NCI-H2081 (cell line): ENCODE measurements at regions not wholly inside any gene's neighbourhood (a gene's known extent, or its start where the extent isn't known, plus 50 kb on each side); places are given as distances from the start of the nearest gene placed in this dataset.

Experiments used
- DNase-seq, 2 experiments: peaks; one replicate each; lab custom pipeline; 2025; lab: John Stamatoyannopoulos, UW

DNA sequence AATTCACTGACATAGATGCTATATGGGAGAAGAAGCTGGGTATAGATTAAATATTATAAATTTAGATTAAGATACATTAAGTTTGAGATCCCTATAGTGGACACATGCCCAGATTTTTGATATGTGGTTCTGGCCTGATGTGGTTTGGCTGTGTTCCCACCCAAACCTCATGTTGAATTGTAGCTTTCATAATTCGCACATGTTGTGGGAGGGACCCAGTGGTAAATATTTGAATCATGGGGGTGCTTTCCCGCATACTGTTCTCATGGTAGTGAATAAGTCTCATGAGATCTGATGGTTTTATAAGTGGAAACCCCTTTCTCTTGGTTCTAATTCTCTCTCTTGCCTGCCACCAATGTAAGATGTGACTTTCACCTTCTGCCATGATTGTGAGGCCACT lies 189.4 kb upstream of the CD96 start:
- no peak for DNase-seq

- DNase-seq, result no peak
Measured at GRCh38 chr3:111359261-111360030, 182.6 kb upstream of the CD96 start.

- no peak for DNase-seq
Measured at GRCh38 chr3:111362381-111363009, 179.5 kb upstream of the CD96 start.

DNA sequence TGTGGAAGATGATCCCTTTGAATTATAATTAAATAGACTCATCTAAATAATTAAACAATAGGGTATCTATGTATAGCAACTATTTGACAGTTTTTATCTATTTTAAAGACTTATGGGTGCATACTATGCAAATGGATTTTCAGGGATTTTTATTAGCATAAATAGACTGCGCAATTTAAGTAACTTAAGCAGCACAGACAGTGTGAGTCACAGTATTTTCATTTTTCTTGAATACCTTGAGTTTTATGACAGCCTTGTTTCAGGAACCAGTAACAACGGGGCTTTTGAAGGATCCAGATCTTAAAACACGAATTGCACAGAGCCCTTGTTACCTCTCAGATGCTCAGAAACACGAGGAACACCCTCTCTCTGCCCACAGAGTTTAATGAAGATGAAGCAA lies 175.5 kb upstream of the CD96 start:
- no peak for DNase-seq

GRCh38 chr3:111368056-111368455 lies 173.9 kb upstream of the CD96 start:
- no peak for DNase-seq

GRCh38 chr3:111369958-111370357 lies 172.0 kb upstream of the CD96 start:
- no peak for DNase-seq

- no peak for DNase-seq
Measured at GRCh38 chr3:111373239-111373638, 168.8 kb upstream of the CD96 start.

DNA sequence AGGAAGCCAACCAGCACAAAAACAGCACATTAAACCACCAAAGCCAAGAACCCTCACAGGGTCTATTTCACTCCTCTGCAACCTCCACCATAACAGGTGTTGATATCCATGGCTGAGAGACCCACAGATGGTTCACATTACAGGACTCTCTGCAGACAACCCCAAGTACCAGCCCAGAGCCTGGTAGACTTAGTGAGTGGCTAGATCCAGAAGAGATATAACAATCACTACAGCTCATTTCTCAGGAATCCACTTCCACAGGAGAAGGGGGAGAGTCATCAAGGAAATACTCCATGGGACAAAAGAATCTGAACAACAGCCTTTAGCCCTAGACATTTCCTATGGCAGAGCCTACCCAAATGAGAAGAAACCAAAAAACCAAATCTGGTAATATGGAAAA lies 168.1 kb upstream of the CD96 start:
- DNase-seq, result no peak

DNA sequence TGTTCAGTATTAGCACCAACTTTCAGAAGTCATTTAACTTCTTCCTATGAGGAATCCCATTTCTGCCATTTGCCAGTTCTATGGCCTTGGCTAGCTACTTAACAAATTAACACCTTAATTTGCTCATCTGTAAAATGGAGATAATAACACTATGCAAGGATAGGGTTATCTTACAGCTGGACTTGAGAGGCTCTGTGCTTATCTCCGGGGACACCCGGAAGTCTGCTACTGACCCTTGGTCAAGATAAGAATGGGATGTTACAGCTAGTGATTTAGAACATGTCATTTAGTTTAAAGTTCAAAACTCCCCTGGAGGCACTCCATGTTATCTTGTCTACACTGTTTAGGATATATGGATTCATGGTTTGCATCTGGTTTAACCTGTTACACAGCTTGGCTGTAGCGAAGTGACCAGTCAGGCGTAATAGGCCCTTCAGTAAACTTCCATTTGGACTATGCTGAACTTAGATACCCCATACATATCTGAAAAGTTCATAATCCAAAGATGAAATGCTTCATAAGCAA lies 156.0 kb upstream of the CD96 start:
- no peak for DNase-seq

- DNase-seq, result no peak
Measured at GRCh38 chr3:111392894-111393398, 149.1 kb upstream of the CD96 start.

DNA sequence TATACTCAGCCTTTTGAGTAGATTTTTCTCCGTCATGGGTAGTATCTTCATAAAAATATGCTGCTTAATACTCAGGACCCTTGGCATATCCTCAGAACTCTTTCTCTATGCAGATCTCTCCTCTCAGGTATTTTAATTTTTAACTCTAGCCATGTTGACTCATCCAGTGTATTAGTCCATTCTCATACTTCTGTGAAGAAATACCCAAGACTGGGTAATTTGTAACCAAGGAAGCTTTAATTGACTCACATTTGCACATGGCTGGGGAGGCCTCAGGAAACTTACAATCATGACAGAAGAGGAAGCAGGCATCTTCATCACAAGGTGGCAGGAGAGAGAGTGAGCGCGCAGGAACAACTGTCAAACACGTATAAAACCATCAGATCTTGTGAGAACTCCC lies 129.3 kb upstream of the CD96 start:
- DNase-seq, result no peak

DNA sequence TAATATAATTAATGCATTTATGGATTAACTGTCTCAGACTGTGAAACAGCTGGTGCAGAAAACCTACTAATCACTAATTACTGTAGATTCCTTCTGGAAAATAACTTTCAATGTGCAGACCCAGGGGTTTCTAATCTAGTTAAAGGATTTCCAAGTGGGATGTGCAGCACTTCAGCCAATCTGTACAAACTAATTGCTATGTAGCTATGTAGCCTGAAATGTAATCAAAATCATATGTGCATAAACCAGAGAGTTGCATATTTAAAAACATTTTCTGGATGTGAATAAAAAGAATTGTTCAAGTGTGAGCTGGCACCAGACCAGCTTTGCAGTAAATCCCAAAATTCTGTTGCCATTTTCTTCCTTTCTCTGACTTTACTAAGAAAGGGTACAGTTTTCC lies 127.5 kb upstream of the CD96 start:
- no peak for DNase-seq

DNA sequence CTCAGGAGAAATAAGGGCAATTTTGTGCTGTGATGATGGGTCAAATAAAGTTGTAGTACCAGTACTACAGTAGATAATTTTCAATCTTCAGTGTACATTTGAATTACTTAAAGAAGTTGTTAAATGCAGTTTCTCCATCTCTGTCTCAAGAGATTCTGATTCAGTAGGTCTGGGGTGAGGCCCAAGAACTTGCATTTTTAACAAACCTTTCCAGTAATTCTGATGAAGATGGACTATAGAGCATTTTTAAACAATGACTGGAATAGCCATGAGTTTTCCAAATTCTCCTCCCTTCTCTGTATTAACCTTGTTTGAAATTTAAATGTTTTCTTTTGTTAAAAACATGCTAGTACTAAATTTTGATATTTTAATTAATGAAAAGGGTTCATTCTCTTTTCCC lies 127.0 kb upstream of the CD96 start:
- no peak for DNase-seq

DNA sequence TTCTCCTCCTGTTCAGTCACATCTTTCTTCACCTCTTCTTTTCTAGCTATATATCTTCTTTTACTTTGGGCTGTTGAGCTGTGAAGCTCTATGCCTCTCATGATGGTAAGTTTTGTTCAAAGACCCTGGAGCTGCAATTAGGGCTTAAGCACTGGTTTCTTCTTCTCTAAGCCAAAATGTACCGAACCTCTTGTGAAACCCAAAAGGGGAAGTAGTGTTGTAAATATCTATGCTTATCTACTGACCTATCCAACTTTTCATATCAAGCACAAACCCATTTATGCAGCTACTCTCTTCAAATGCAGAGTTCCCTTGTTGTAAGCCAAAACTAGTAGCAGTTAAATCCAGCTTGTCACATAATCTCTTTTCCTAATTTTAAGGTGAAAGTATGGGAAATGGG lies 123.6 kb upstream of the CD96 start:
- no peak for DNase-seq

GRCh38 chr3:111428301-111428700 lies 113.7 kb upstream of the CD96 start:
- DNase-seq, result no peak

DNA sequence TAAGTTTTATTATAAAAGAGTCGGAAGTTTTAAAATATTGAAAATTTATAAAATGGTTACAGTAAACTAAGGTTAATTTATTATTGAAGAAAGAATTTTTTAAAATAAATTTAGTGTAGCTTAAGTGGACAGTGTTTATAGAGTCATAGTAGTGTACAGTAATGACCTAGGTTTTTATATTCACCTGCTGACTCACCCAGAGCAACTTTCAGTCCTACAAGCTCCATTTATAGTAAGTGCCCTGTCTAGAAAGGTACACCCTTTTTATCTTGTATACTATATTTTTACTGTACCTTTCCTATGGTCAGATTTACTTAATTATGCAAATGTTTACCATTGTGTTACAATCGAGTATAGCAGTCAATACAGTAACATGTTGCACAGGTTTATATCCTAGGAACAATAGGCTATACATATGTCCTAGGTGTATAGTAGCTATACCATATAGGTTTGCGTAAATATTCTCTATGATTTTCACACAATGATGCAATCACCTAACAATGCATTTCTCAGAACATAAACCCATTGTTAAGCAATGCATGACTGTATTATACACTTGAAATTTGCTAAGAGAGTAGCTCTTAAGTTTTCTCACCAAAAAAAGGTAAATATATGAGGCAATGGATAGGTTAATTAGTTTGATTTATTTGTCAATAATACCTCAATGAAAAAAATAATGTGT lies 106.9 kb upstream of the CD96 start:
- no peak for DNase-seq

DNA sequence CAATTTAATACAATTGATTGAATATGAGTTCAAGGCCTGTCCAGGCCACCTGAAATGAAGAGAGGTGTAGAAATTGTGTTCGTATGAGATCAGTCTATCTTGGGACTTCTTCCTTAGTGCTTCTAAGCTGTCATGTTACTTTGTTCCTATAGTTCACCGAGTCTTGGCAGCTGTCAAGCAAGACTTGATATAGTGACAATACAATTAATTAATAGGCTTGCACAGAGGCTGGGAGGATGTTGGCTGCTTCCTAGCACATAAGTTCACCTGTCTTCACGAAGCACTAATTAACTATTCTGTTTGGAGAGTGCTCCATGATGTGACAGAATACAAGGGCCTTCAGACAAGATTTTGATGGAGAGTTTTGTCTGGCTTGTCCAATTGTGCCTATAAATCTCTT lies 103.7 kb upstream of the CD96 start:
- no peak for DNase-seq

- no peak for DNase-seq
Measured at GRCh38 chr3:111454551-111454950, 87.4 kb upstream of the CD96 start.

GRCh38 chr3:111465081-111465670 lies 76.8 kb upstream of the CD96 start:
- DNase-seq, result peak in 1 of 2 experiments; percentile 0

- DNase-seq, result no peak
Measured at GRCh38 chr3:111470032-111470431, 72.0 kb upstream of the CD96 start.

- DNase-seq, result no peak
Measured at GRCh38 chr3:111471831-111472230, 70.2 kb upstream of the CD96 start.

DNA sequence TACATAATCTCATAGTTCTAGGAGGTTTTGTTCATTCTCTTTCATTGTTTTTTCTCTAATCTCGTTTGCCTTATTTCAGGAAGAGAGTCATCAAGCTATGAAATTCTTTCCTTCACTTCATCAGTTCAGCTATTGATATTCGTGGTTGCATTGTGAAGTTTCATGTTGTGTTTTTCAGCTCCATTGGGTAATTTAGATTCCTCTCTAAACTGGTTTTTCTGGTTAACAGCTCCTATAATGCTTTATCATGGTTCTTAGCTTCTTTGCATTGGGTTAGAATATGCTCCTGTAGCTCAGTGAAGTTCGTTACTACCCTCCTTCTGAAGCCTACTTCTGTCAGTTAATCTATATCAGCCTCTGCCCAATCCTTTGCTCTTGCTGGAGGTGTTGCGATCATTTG lies 69.4 kb upstream of the CD96 start:
- no peak for DNase-seq

GRCh38 chr3:111473550-111473949 lies 68.4 kb upstream of the CD96 start:
- DNase-seq, result no peak
